Thyroid gland (tissue), 4 donors: ENCODE measurements at regions not wholly inside any gene's neighbourhood (a gene's known extent, or its start where the extent isn't known, plus 50 kb on each side); places are given as distances from the start of the nearest gene placed in this dataset.

ENCODE experiments used
- CTCF ChIP-seq, 6 experiments: fragments of 200-600 bp in 3 of 6; fragments of 450-650 bp in 3 of 6; sonication (generic) in 3 of 6; IDR thresholded peaks; one replicate each; pipeline ENCODE4 v1.5.1; 2016 to 2019; ENCODE audit warnings: antibody characterized with exemption in 6 of 6, mild to moderate bottlenecking in 2 of 6, inconsistent platforms in 1 of 6, moderate library complexity in 1 of 6
- POLR2A ChIP-seq, 2 donors: fragments of 450-650 bp; IDR thresholded peaks; one replicate each; pipeline ENCODE4 v1.6.1; 2017; ENCODE audit warnings: antibody characterized with exemption in 2 of 2, mild to moderate bottlenecking in 2 of 2, moderate library complexity in 1 of 2

- TF ChIP-seq CTCF (IDR thresholded peaks at IDR 0.05), result no peak
- no peak for TF ChIP-seq POLR2A (IDR thresholded peaks at IDR 0.05)
These were observed 50.1 kb upstream of the SALL3 start for GRCh38 chr18:78929516-78929915.
